SK-N-SH treated with all-trans-retinoic acid at 6 μM for 48 hours (cell line): ENCODE measurements at regions not wholly inside any gene's neighbourhood (a gene's known extent, or its start where the extent isn't known, plus 50 kb on each side); places are given as distances from the start of the nearest gene placed in this dataset.

ENCODE experiments used
- ATAC-seq: fragments of 200-7000 bp; cut with Tn5 transposase; 3 replicates; pipeline ENCODE4 v1.9.1; 2020; ENCODE audit warnings: mild to moderate bottlenecking, moderate library complexity
- ARNTL ChIP-seq: fragments of 450-650 bp; formaldehyde crosslinking; IDR thresholded peaks from 2 replicates; pipeline ENCODE4 v1.5.0; 2020; ENCODE audit warnings: low read depth, mild to moderate bottlenecking, moderate library complexity, borderline replicate concordance
- BACH2 ChIP-seq: fragments of 250-450 bp; sonication (Bioruptor Pico); IDR thresholded peaks from 2 replicates; pipeline ENCODE4 v1.9.0; 2021; ENCODE audit warnings: mild to moderate bottlenecking, borderline replicate concordance
- CSDC2 ChIP-seq: fragments of 250-450 bp; sonication (Bioruptor Pico); IDR thresholded peaks from 2 replicates; pipeline ENCODE4 v1.5.0; 2020; ENCODE audit warnings: mild to moderate bottlenecking, moderate library complexity
- CSRNP3 ChIP-seq: fragments of 250-450 bp; sonication (Bioruptor Pico); IDR thresholded peaks from 2 replicates; pipeline ENCODE4 v1.5.1; 2021; ENCODE audit warnings: mild to moderate bottlenecking, moderate library complexity
- ESRRG ChIP-seq: fragments of 250-450 bp; sonication (Bioruptor Pico); IDR thresholded peaks from 2 replicates; pipeline ENCODE4 v1.6.1; 2021; ENCODE audit warnings: mild to moderate bottlenecking
- GLIS3 ChIP-seq: fragments of 250-450 bp; sonication (Bioruptor Pico); IDR thresholded peaks from 2 replicates; pipeline ENCODE4 v1.5.0; 2020; ENCODE audit warnings: mild to moderate bottlenecking, moderate library complexity
- ISL1 ChIP-seq: fragments of 250-450 bp; sonication (Bioruptor Pico); IDR thresholded peaks from 2 replicates; pipeline ENCODE4 v2.1.2; 2022; ENCODE audit warnings: mild to moderate bottlenecking, moderate library complexity
- OSR1 ChIP-seq: fragments of 250-450 bp; sonication (Bioruptor Pico); IDR thresholded peaks from 2 replicates; pipeline ENCODE4 v1.8.0; 2022; ENCODE audit warnings: moderate library complexity, mild to moderate bottlenecking, inconsistent platforms
- PATZ1 ChIP-seq: fragments of 250-450 bp; sonication (Bioruptor Pico); IDR thresholded peaks from 2 replicates; pipeline ENCODE4 v1.8.0; 2020; ENCODE audit warnings: mild to moderate bottlenecking, moderate library complexity, borderline replicate concordance
- POU6F1 ChIP-seq: fragments of 250-450 bp; sonication (Bioruptor Pico); IDR thresholded peaks from 2 replicates; pipeline ENCODE4 v1.8.0; 2021; ENCODE audit warnings: low read depth, mild to moderate bottlenecking, moderate library complexity, borderline replicate concordance
- PPARA ChIP-seq: fragments of 250-450 bp; sonication (Bioruptor Pico); IDR thresholded peaks from 2 replicates; pipeline ENCODE4 v1.5.0; 2020; ENCODE audit warnings: mild to moderate bottlenecking, borderline replicate concordance
- RARB ChIP-seq: fragments of 250-450 bp; sonication (Bioruptor Pico); IDR thresholded peaks from 2 replicates; pipeline ENCODE4 v1.8.0; 2021; ENCODE audit warnings: mild to moderate bottlenecking, moderate library complexity
- SNAI2 ChIP-seq: fragments of 250-450 bp; sonication (Bioruptor Pico); IDR thresholded peaks from 2 replicates; pipeline ENCODE4 v1.5.0; 2020; ENCODE audit warnings: mild to moderate bottlenecking, moderate library complexity
- TCF4 ChIP-seq: fragments of 250-450 bp; sonication (Bioruptor Pico); IDR thresholded peaks from 2 replicates; pipeline ENCODE4 v1.8.0; 2021; ENCODE audit warnings: mild to moderate bottlenecking, moderate library complexity, borderline replicate concordance
- TOX ChIP-seq: fragments of 250-450 bp; sonication (Bioruptor Pico); IDR thresholded peaks from 2 replicates; pipeline ENCODE4 v1.8.0; 2021; ENCODE audit warnings: mild to moderate bottlenecking, moderate library complexity, borderline replicate concordance
- TSHZ2 ChIP-seq: fragments of 250-450 bp; sonication (Bioruptor Pico); IDR thresholded peaks from 2 replicates; pipeline ENCODE4 v1.5.0; 2020; ENCODE audit warnings: mild to moderate bottlenecking, moderate library complexity
- ZC3H10 ChIP-seq: fragments of 250-450 bp; sonication (Bioruptor Pico); IDR thresholded peaks from 2 replicates; pipeline ENCODE4 v1.5.1; 2021; ENCODE audit warnings: mild to moderate bottlenecking, moderate library complexity
- ZFP3 ChIP-seq: fragments of 250-450 bp; sonication (Bioruptor Pico); IDR thresholded peaks from 2 replicates; pipeline ENCODE4 v1.5.0; 2020; ENCODE audit warnings: mild to moderate bottlenecking, moderate library complexity
- ZFP30 ChIP-seq: fragments of 450-650 bp; formaldehyde crosslinking; IDR thresholded peaks from 2 replicates; pipeline ENCODE4 v1.5.0; 2022; ENCODE audit warnings: mild to moderate bottlenecking, moderate library complexity
- ZNF565 ChIP-seq: fragments of 450-650 bp; formaldehyde crosslinking; conservative IDR thresholded peaks from 2 replicates; pipeline ENCODE4 v1.5.0; 2020; ENCODE audit warnings: low read depth, mild to moderate bottlenecking, moderate library complexity
- ZNF70 ChIP-seq: fragments of 450-650 bp; formaldehyde crosslinking; IDR thresholded peaks from 2 replicates; pipeline ENCODE4 v1.5.0; 2020; ENCODE audit warnings: mild to moderate bottlenecking, moderate library complexity
- ZNF8 ChIP-seq: fragments of 450-650 bp; formaldehyde crosslinking; IDR thresholded peaks from 2 replicates; pipeline ENCODE4 v1.5.0; 2020; ENCODE audit warnings: mild to moderate bottlenecking, moderate library complexity

GRCh38 chr4:62522273-62522672 is 1322.1 kb downstream of the ADGRL3 start:
- TF ChIP-seq PPARA (CRISPR knock-in tag) (no peak), ARNTL (CRISPR knock-in tag) (no peak), ZNF8 (CRISPR knock-in tag) (no peak), CSRNP3 (no peak), ZNF565 (no peak), PATZ1 (CRISPR knock-in tag) (no peak), ISL1 (CRISPR knock-in tag) (no peak), OSR1 (CRISPR knock-in tag) (no peak), POU6F1 (no peak), ESRRG (no peak), ZFP30 (no peak), CSDC2 (CRISPR knock-in tag) (no peak), ZC3H10 (CRISPR knock-in tag) (no peak)
- no peak for ATAC-seq

- TF ChIP-seq ZNF70 (CRISPR knock-in tag) (no peak), SNAI2 (no peak), PATZ1 (CRISPR knock-in tag) (no peak), PPARA (CRISPR knock-in tag) (no peak), ZFP3 (no peak), OSR1 (CRISPR knock-in tag) (no peak)
- TF ChIP-seq, all 23 proteins: peak for 0
- ATAC-seq: no peak
Observed at GRCh38 chr4:62517716-62518115, 1317.6 kb downstream of the ADGRL3 start.

- ATAC-seq: no peak
- TF ChIP-seq TOX (CRISPR knock-in tag) (no peak), TSHZ2 (no peak), TCF4 (no peak), BACH2 (no peak), PATZ1 (CRISPR knock-in tag) (no peak), GLIS3 (no peak), CSRNP3 (no peak), ZNF70 (CRISPR knock-in tag) (no peak), POU6F1 (no peak), RARB (no peak), ZC3H10 (CRISPR knock-in tag) (no peak), ZFP30 (no peak), ZFP3 (no peak)
Observed at GRCh38 chr4:62513306-62513705, 1313.2 kb downstream of the ADGRL3 start.
